HG02840 (cell line): ENCODE measurements at regions not wholly inside any gene's neighbourhood (a gene's known extent, or its start where the extent isn't known, plus 50 kb on each side); places are given as distances from the start of the nearest gene placed in this dataset.
"Not testable (repeated sequence)": the region's sequence is repeated elsewhere in the genome, so short reads cannot be mapped to it uniquely, and the experiment has no call there.

ENCODE experiments used
- ATAC-seq: cut with Tn5 transposase; IDR thresholded peaks from one replicate; pipeline ENCODE4 v1.9.1; 2021; ENCODE audit warnings: mild to moderate bottlenecking, moderate library complexity, moderate number of reproducible peaks; ENCODE audit not compliant: unreplicated experiment, low FRiP score

DNA sequence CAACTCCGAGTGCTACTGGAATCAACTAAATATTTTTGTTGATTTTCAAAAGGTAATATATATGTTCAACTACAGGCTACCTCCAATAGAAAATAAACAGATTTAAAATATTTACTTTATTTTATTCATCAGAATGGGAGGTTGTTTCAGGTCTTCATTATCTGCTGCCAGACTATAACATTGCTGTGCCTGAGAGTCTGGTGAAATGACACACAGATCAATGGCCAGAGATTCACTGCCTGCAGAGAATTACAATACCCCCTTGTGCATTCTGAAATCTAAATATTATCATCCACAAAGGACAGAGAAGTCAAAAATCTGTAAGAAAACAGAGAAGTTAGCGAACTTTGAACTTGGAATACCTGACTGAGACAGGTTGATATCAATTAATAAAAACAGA, 667.8 kb upstream of the GJE1 start:
- ATAC-seq = no peak

DNA sequence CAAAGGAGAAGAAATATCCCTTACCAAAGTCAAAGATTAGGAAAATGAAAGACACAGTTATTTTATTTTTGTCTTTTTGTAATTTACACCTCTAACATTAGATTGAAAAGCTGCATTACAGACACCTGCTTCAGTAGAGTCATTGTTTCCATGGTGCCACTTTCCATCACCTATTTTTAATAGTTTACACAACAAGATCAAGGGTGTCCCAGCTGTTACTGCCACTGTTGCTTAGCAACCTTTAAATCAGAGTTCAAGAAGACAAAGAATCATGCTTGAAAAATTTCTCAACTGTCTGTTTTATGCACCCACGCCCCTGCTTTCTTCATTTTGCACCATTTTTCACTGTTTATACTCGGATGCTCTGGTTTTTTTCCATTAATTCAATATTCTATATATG, 668.2 kb upstream of the GJE1 start:
- peak; percentile 85 for ATAC-seq

DNA sequence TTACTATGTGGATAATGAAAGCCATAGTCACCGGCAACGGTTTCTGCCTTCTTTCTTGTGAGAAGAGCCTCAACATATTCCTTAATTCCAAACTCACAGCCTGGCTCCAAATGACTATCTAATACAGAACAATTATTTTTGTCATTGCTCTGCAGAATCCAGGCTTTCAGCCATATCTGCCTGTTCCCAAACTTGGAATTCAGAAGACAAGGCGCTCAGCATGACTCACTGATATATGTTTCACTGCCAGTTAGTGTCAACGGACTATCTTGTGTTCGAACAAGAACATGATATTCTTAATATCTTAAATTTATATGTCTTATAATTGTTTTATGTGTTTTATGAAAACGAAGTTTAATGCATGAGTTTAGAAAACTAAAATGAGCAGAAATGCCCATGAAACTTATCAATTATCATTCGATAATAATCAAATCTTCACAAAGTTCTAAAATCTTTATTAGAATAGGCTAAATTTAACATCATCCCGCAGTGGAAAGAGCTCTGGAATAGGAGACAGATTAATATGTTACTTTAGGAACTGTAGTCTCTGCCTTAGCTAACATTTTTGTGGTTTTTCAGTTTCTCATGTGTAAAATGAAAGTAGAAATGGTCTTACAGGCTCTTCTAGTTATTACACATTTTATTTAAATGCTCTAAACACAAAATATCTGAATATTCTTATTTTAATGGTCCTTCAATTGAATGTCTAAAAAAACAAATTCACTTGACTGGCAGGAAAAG, 669.3 kb upstream of the GJE1 start:
- ATAC-seq = peak; percentile 60

DNA sequence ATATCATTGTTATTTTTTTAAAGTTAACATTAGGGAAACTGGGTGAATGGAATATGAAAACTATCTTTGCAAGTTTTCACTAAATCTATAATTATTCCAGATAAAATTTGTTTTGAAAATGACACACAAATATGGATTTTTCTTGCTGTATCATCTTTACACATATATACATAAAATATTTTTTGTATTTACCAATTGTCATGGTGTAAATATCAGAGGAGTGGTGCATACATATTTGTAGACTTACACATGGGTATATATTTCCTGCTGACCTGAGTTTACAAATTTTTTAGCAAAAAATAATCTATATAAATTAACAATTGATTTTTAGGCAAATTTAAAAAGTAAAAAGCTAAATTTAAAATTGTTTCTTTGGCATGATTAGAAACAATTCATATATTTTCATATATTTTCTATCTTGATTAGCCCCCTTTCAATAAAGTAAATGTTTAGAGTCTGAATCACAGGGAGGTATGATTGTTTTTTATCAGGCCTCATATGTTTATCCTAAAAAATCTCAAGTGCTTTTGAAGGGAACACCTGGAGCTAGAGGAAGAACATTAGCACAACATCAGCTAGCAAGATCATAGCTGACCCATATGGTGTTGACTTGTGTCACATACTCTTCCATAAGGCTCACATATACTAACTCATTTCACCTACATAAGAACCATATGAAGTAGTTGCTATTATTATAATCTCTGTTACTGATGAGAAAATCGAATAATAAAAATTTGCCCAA, 671.8 kb upstream of the GJE1 start:
- ATAC-seq = no peak

DNA sequence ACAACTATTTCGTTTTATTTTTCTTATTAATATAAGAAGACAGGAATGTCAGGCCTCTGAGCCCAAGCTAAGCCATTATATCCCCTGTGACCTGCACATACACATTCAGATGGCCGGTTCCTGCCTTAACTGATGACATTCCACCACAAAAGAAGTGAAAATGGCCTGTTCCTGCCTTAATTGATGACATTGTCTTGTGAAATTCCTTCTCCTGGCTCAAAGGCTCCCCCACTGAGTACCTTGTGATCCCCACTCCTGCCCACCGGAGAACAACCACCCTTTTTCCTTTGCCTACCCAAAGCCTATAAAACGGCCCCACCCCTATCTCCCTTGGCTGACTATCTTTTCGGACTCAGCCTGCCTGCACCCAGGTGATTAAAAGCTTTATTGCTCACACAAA, 672.5 kb upstream of the GJE1 start:
- ATAC-seq = not testable (repeated sequence)

DNA sequence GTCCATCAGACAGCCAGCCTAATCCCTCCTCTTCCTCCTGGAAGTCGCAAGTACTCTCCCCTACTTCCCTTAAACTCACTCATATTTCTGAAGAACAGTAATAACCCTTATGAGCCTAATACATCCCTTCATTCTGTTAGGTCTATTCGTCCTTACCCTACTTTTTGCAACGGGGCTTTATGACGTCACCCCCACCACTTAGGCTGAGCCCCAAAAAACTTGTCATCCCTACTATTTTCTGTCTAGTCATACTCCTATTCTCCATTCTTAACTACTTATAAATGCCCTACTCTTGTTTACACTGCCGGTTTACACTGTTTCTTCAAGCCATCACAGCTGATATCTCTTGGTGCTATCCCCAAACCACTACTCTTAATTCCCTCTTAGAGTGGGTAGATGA, 674.7 kb upstream of the GJE1 start:
- not testable (repeated sequence) for ATAC-seq

DNA sequence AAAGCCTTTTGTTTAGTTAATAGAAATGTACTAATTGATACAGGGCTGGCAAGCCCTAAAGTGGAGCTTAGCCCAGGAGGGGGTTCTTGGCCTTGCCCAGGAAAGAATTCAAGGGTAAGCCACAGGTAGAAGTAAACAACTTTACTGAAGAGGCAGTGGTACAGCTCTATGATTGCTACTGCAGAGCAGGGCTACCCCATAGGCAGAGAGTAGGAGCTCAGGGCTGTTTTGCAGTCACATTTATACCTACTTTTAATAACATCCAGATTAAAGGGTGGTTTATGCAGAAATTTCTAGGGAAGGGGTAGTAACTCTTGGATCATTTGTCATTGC, 680.4 kb upstream of the GJE1 start:
- ATAC-seq = no peak

DNA sequence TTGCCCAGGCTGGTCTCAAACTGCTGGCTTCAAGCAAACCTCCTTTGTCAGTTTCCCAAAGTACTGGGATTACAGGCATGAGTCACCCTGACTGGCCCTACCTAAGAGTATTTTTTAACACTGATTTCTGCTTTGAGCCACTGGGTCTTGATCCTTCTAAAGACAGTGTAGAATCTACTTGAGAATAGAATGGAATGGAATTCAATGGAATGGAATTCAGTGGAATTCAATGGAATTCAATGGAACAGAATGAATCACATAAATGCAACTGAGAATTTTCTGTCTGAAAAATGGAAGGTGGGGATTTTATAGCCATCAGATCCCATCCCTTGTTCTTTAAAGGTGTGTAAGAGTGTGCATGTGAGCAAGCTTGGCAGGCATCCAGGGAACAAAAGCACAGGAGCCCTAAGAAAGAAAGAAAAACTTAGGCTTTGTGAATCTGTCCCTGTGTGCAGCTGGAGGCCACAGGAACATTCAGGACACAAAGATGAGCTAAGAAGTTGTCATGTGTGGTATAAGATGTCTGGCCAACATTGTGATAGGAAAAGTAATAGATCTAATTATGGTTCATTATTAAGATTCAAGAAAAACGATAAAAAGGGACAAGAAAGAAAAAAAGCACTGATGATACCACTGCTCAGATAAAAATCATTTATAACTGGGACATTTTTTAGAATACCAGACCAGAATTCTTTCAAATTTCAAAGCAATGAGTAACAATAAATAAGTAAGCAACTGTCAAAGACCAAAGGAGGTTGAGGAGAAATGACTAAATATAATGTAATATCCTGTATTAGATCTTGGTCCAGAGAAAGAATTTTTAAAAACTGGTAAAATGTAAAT, 681.0 kb upstream of the GJE1 start:
- ATAC-seq = no peak

DNA sequence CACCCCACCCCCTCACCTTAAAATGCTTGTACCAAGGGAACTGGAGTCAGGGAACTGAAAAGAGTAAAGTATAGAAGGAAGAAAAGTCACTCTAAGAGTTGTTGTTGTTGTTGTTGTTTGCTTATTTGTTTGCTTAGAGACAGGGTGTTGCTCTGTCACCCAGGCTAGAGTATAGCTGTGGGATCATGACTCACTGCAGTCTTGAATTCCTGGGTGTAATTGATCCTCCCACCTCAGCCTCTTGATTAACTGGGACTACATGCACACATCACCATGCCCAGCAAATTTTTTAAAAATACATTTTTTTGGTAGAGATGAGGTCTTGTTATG, 681.6 kb upstream of the GJE1 start:
- ATAC-seq = no peak

DNA sequence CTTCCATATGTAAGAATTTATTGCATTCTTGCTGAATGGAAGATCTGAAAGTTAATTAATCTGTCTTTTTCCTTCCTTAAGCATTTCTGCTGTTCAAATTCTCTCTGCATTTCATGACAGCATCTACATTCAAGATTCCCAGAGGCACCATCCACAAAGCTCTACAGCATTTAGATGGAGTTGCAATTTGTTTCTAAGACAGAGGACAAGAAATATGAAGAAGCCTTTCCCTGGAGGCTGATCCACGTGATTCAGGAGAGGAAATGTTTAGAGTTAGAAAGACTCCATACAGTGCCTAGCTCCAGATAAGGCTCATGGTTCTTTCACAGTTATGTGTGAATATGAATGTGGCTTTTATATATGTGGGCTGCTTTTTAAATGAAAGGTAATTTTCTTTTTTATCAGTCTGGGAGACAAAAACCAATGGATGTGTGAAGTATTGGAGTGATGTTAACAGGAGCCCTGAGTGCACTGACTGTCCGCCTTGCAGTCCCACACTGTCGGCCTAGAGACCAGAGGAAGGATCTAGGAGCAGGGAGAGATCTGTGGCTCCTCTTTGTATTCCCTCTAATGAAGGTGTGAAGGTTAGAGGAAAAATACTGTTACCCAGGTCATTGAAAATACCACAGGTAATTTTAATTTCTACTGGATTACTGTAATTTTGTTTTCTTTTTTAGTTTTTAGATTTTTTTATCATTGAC, 686.6 kb upstream of the GJE1 start:
- no peak for ATAC-seq

DNA sequence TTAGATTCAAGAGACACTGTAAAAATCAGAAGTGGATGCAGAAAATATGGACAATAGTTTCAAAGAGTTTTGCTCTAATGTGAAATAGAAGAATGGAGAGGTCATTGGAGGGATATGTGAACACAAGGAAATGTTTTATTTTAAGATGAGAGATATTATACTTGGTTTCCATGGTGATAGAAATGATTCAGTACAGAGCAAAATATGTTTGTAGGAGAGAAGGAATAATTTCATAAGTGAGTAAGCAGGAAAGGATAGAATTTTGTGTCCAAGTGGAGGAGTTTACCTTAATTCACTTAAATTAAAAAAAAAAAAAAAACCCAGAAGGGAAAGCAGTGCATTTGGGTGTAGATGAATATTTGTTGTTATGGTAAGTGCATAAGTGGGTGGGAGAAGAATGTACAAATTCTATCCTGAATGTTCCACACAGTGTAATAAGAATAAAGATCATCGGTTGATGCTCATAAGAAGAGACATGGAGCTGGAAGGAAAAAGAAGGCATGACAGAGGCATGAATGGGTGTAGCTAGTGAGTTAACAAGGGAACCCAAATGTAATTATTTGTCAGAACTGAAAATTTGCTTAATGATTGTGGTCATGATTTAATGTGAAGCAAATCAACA, 688.9 kb upstream of the GJE1 start:
- ATAC-seq = no peak

DNA sequence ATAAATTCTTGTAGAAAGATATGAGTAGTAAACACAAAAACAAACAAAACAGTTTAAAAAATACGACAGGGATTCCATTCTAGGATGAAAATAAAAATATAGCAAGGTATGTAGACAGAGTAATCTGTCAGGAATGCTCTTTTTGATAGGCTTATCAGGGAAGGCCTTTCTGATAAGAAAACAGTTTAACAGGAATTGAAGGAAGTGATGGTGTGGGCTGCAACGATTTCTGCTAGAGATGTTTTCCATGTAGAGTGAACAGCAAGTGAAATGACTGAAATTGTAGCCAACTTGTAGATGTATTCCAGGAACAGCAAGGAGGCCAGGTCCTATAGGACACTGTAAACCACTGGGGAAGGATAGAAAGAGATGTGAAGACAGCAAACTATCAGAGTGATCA, 689.7 kb upstream of the GJE1 start:
- ATAC-seq = no peak

DNA sequence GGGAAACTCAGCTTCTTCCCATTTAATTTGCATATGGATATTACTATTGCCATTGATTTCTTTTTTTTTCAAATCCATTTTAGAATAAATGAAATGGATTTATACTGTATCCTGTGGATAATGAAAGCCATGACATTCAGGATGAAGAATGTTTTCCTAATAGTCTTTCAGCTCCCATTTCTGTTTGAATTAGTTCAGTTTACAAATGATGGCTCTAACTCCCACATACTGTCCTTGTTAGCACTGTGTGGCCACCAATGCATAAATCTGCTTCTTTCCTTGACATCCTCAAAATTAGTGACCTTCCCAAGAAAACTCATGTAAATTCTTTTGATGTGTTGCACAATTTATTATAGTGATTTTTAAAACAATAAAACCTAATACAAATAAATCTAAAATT, 693.2 kb upstream of the GJE1 start:
- no peak for ATAC-seq

DNA sequence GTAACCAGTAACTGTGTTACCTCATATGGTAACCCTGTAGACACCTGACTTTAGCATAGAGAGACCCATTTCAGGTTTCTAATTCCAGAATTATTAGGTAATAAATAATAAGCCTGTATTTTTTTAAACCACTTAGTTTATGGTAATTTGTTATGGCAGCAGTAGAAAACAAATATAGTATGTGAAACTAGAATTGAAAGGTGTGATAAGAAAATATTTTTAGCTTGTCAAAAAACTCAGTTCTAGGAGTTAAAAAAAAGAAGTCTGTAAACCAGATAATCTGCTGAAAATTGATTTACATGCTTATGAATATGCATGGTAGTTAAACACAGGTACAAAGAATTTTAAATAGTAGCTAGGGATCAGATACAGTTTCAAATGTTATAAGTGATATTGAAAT, 695.0 kb upstream of the GJE1 start:
- no peak for ATAC-seq

DNA sequence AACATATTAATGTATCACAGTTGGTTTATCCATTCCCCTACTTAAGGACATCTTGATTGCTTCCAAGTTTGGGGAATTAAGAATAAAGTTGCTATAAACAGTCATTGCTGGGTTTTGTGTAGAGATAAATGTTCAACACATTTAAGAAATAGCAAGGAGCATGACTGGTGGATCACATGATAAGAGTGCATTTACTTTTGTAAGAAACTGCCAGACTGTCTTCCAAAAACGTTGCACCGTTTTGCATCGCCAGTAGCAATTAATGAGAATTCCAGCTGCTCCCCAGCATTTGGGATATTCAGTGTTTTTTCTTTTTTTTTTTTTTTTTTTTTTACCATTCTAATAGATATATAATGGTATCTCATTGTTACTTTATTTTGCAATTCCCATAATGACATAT, 695.7 kb upstream of the GJE1 start:
- no peak for ATAC-seq

DNA sequence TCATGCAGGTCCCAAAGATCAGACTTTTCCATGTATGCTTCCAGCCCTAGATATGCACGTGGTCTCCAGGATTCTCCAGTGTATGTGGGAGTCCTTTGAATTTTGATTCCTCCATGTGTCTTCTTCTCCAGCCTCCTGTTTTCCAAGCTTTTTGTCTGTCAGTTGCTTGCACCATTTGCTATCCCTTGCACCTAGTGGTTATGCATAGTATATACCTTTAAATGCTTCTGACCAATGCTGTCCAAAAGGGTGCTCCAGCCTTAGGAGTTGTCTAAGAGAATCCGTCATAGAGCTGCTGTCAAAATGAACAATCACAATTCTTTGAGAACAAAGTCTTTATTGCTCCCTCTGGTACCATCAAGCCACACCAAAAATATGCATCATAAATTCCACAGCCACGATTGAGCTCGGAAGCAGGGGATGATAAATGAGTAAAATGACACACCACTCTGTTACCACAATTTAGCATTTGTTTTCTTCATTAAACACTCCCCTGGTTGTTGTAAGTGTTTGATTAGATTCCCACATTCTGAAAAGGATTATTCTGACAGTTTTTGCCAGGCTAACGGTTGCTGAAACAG, 706.2 kb upstream of the GJE1 start:
- no peak for ATAC-seq

DNA sequence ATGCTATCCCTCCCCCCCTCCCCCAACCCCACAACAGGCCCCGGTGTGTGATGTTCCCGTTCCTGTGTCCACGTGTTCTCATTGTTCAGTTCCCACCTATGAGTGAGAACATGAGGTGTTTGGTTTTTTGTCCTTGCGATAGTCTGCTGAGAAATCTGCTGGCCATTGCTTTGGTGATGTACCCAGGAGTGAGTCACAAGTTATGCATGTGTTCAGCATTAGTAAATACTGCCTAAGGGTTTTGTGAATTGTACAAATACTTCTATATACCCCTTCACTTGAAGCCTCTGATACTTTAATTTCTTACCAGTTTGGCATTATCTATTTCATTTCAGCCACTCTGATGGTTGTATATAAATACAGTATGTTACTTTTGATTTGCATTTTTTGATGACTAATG, 711.3 kb upstream of the GJE1 start:
- no peak for ATAC-seq

DNA sequence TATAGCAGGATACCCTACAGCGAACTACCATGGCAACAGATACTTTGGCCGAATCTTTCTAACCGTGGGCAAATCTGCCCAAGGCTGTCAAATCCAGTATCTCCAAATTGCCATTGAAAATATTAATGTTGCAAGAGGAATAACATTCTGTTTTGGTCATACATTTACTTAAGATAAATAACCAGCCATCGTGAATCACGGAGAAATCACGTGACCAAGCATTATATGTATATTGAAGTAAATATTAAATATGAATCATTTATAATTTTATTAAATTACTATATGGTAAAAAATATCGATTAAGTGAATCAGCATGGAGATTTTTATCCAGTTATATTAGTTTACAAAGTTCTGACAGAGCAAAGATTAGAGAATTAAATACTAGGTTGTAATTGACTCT, 714.6 kb upstream of the GJE1 start:
- no peak for ATAC-seq

DNA sequence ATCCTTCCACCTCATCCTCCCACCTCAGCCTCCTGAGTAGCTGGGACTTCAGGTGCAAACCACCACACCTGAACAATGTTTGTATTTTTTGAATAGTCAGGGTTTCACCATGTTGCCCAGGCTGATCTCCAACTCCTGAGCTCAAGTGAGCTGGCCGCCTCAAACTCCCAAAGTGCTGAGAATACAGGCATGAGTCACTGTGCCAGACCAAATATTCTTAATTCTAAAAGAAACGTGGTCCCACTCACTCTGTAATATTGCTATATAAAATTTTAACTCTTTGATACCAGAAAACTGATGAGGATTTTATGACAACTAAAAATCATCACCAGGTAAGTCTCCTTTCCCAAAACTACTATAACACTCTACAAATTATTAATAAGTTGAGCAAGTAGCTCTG, 716.8 kb upstream of the GJE1 start:
- no peak for ATAC-seq

DNA sequence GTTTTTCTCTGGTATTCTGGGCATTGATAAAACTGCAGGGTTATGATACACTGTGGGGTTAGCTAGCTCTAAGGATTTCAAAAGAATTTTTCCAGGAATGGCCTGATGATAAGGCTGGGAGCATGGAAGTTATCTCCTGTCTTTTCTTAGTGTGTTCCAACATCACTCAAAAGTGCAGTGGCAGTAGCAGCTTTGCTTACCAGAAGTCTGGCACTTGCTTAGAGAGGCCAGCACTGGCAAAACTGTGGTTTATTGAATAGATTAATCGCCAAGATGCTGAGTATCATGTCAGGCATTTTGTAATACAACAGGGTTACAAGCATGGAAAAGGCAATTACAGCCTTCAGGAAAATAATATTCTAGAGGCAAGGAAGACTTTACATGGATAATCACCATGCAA, 719.5 kb upstream of the GJE1 start:
- no peak for ATAC-seq
